HCT116 (cell line): ENCODE measurements at regions not wholly inside any gene's neighbourhood (a gene's known extent, or its start where the extent isn't known, plus 50 kb on each side); places are given as distances from the start of the nearest gene placed in this dataset.

Experiments
- ATAC-seq: fragments of 200-7000 bp; cut with Tn5 transposase; 2 replicates; pipeline ENCODE4 v1.9.1; 2020; ENCODE audit warnings: mild to moderate bottlenecking, moderate library complexity
- BruUV-seq: library from RNA; stranded (reverse); fragments of 400-500 nt; replicated peaks from 2 replicates; lab custom pipeline; 2021; lab: Mats Ljungman, UMichigan
- CTCF ChIA-PET: fragments of 300-600 bp; sonication (Branson Sonifier 250); formaldehyde crosslinking; loops from one replicate; lab custom pipeline; 2021; ENCODE audit warnings: antibody characterized with exemption; lab: Charles Lee
- POLR2A ChIA-PET: fragments of 300-600, 350-600 bp; sonication (Branson Sonifier 250); formaldehyde crosslinking; loops from one replicate; lab custom pipeline; 2021; ENCODE audit warnings: antibody characterized with exemption; lab: Charles Lee
- RAD21 ChIA-PET, 2 experiments: fragments of 300-600 bp; sonication (Branson Sonifier 250); formaldehyde crosslinking; loops; one replicate each; lab custom pipeline; 2023; ENCODE audit warnings: low total read pairs in 2 of 2; ENCODE audit not compliant: uncharacterized antibody in 2 of 2, unreplicated experiment in 2 of 2, low non-redundant PET in 1 of 2; lab: Charles Lee
- DNase-seq: peaks from one replicate; pipeline ENCODE4 v3.0.0-alpha.2; 2010; ENCODE audit warnings: low read depth, low spot score
- H2AFZ ChIP-seq: fragments of 200-600 bp; shearing (Covaris generic), sonication (generic); 2 replicates; pipeline ENCODE4 v1.6.1; 2017; ENCODE audit warnings: low read depth, mixed run types, mixed read lengths, antibody characterized with exemption, low read length; ENCODE audit not compliant: poor library complexity, severe bottlenecking
- H3K27ac ChIP-seq: 2 replicates; pipeline ENCODE4 v1.5.1; 2012; ENCODE audit warnings: low read depth, low read length
- H3K27me3 ChIP-seq: fragments of 200-600 bp; sonication (generic); 2 replicates; pipeline ENCODE4 v1.6.1; 2016; ENCODE audit warnings: mixed run types, low read length, mixed read lengths; ENCODE audit not compliant: insufficient read depth
- H3K36me3 ChIP-seq, 2 experiments: fragments of 200-500 bp in 1 of 2; fragments of 200-600 bp in 1 of 2; sonication (Bioruptor generic) in 1 of 2; sonication (generic) in 1 of 2; 2 replicates each; pipeline versions ENCODE4 v1.5.1 to v1.6.1; 2014 to 2016; ENCODE audit warnings: low read length in 2 of 2, inconsistent platforms in 1 of 2, mixed read lengths in 1 of 2, mixed run types in 1 of 2; ENCODE audit not compliant: insufficient read depth in 2 of 2, control insufficient read depth in 1 of 2
- H3K4me1 ChIP-seq, 2 experiments: fragments of 200-600 bp in 1 of 2; sonication (generic) in 1 of 2; 2 replicates each; pipeline versions ENCODE4 v1.5.1 to v1.6.1; 2012 to 2017; ENCODE audit warnings: low read length in 2 of 2, inconsistent platforms in 1 of 2, mild to moderate bottlenecking in 1 of 2, mixed read lengths in 1 of 2, mixed run types in 1 of 2, moderate library complexity in 1 of 2; ENCODE audit not compliant: insufficient read depth in 2 of 2, control insufficient read depth in 1 of 2
- H3K4me2 ChIP-seq: fragments of 200-600 bp; sonication (generic); 2 replicates; pipeline ENCODE4 v1.6.1; 2017; ENCODE audit warnings: mixed run types, low read length, mixed read lengths
- H3K4me3 ChIP-seq, 2 experiments: fragments of 200-600 bp in 1 of 2; sonication (generic) in 1 of 2; replicated peaks in 1 of 2; 2 replicates each; pipeline ENCODE4 v1.5.1; 2011 to 2016; ENCODE audit warnings: low read length in 2 of 2, control low read depth in 1 of 2, low read depth in 1 of 2, mild to moderate bottlenecking in 1 of 2, mixed read lengths in 1 of 2, mixed run types in 1 of 2
- H3K79me2 ChIP-seq: fragments of 200-600 bp; sonication (generic); 2 replicates; pipeline ENCODE4 v1.6.1; 2017; ENCODE audit warnings: mild to moderate bottlenecking, mixed run types, low read length, moderate library complexity, mixed read lengths; ENCODE audit not compliant: insufficient read depth
- H3K9ac ChIP-seq: fragments of 200-600 bp; sonication (generic); 2 replicates; pipeline ENCODE4 v1.6.1; 2016; ENCODE audit warnings: low read length, mixed read lengths
- H3K9me2 ChIP-seq: fragments of 200-600 bp; sonication (generic), shearing (Covaris generic); 2 replicates; pipeline ENCODE4 v1.6.1; 2017; ENCODE audit warnings: mixed run types, mild to moderate bottlenecking, moderate library complexity; ENCODE audit not compliant: insufficient read depth
- H3K9me3 ChIP-seq, 2 experiments: fragments of 200-500 bp in 1 of 2; fragments of 200-600 bp in 1 of 2; sonication (Bioruptor generic) in 1 of 2; sonication (generic) in 1 of 2; 2 replicates each; pipeline ENCODE4 v1.6.1; 2014 to 2017; ENCODE audit warnings: low read length in 2 of 2, mixed read lengths in 2 of 2, inconsistent platforms in 1 of 2, low read depth in 1 of 2, mild to moderate bottlenecking in 1 of 2, mixed run types in 1 of 2, moderate library complexity in 1 of 2; ENCODE audit not compliant: control insufficient read depth in 1 of 2, insufficient read depth in 1 of 2
- H4K20me1 ChIP-seq: fragments of 200-600 bp; sonication (generic), shearing (Covaris generic); 2 replicates; pipeline ENCODE4 v1.6.1; 2017; ENCODE audit warnings: mixed run types, mild to moderate bottlenecking, moderate library complexity; ENCODE audit not compliant: insufficient read depth
- CBX3 ChIP-seq: IDR thresholded peaks from 2 replicates; pipeline ENCODE4 v1.6.1; 2012; ENCODE audit warnings: low read depth
- CTCF ChIP-seq, 3 experiments: fragments of 200-600 bp in 1 of 3; sonication (generic) in 1 of 3; IDR thresholded peaks in 2 of 3; conservative IDR thresholded peaks in 1 of 3; 2 replicates each; pipeline ENCODE4 v1.5.1; 2012 to 2017; ENCODE audit warnings: low read depth in 2 of 3, low read length in 2 of 3, antibody characterized with exemption in 1 of 3, borderline replicate concordance in 1 of 3, control low read depth in 1 of 3, mild to moderate bottlenecking in 1 of 3, mixed read lengths in 1 of 3, mixed run types in 1 of 3, moderate library complexity in 1 of 3; ENCODE audit not compliant: insufficient read depth in 1 of 3
- EGR1 ChIP-seq: IDR thresholded peaks from 2 replicates; pipeline ENCODE4 v1.6.1; 2012; ENCODE audit warnings: low read depth
- EZH2 ChIP-seq: fragments of 200-600 bp; sonication (generic); IDR thresholded peaks from 2 replicates; pipeline ENCODE4 v1.6.1; 2017; ENCODE audit warnings: antibody characterized with exemption, mixed run types
- FOSL1 ChIP-seq: IDR thresholded peaks from 2 replicates; pipeline ENCODE4 v1.6.1; 2012; ENCODE audit warnings: low read depth
- JUND ChIP-seq: IDR thresholded peaks from 2 replicates; pipeline ENCODE4 v1.6.1; 2012
- REST ChIP-seq: IDR thresholded peaks from 2 replicates; pipeline ENCODE4 v1.6.1; 2012; ENCODE audit warnings: low read depth
- SIN3A ChIP-seq: IDR thresholded peaks from 2 replicates; pipeline ENCODE4 v1.6.1; 2012; ENCODE audit warnings: low read depth
- SP1 ChIP-seq: IDR thresholded peaks from 2 replicates; pipeline ENCODE4 v1.6.1; 2012; ENCODE audit warnings: low read depth
- ZFX ChIP-seq: fragments of 450-650 bp; IDR thresholded peaks from 2 replicates; pipeline ENCODE4 v1.6.1; 2017
- ZNF274 ChIP-seq: fragments of 200-500 bp; sonication (Bioruptor generic); IDR thresholded peaks from 2 replicates; pipeline ENCODE4 v1.6.1; 2014; ENCODE audit warnings: mild to moderate bottlenecking, low read depth, low read length, inconsistent platforms
- intact Hi-C: fragments of 100-400 bp; cut with micrococcal nuclease; formaldehyde crosslinking; loops from 2 replicates; pipeline ENCODE4 v1.10.0; 2022

GRCh38 chr3:139251529-139251928, 92.3 kb upstream of the MRPS22 start:
- RAD21 ChIA-PET = no interaction called here
- DNase-seq = no peak
- H4K20me1 ChIP-seq = no peaks in the 10 kb centered on the region
- POLR2A ChIA-PET = no interaction called here
- no peak overlapping the region for H2AFZ ChIP-seq
- H3K27ac ChIP-seq = no peak overlapping the region
- H3K9ac ChIP-seq = no peak overlapping the region
- H3K4me1 ChIP-seq = no peaks in the 10 kb centered on the region
- TF ChIP-seq REST (no peak), SIN3A (no peak), ZFX (no peak), EZH2 (no peak), FOSL1 (no peak), SP1 (no peak), CTCF (IDR thresholded peaks at IDR 0.05 in 2 of 3, conservative IDR thresholded peaks at IDR 0.05 in 1 of 3; ENCODE audit: borderline replicate concordance in 1 of 3, insufficient read depth in 1 of 3, low read depth in 2 of 3, low read length in 2 of 3) (no peak), CBX3 (no peak), JUND (no peak), ZNF274 (no peak), EGR1 (no peak)
- no peak for ATAC-seq
- no peak overlapping the region for H3K4me3 ChIP-seq
- H3K36me3 ChIP-seq = no peaks in the 10 kb centered on the region
- BruUV-seq = no TSS peak
- CTCF ChIA-PET = no interaction called here
- H3K9me3 ChIP-seq = 0 out of 4 replicates have a peak, but pooled peaks cover 0 to 5% of the 10 kb centered on the region in 2 experiments
- intact Hi-C loops = no loop called here
- H3K9me2 ChIP-seq = no peaks in the 10 kb centered on the region
- no peak overlapping the region for H3K4me2 ChIP-seq
- no peaks in the 10 kb centered on the region for H3K27me3 ChIP-seq
- H3K79me2 ChIP-seq = no peaks in the 10 kb centered on the region
